T-helper 1 cell (primary cell): ENCODE measurements at regions not wholly inside any gene's neighbourhood (a gene's known extent, or its start where the extent isn't known, plus 50 kb on each side); places are given as distances from the start of the nearest gene placed in this dataset.

Experiments
- DNase-seq, 5 donors: peaks; one replicate each; pipeline ENCODE4 v3.0.0-alpha.2; 2012 to 2020

- DNase-seq: no peak
These were observed 1080.1 kb upstream of the EEF2KMT start for GRCh38 chr16:6177616-6178180.

- no peak for DNase-seq
These were observed 1072.4 kb upstream of the EEF2KMT start for GRCh38 chr16:6170022-6170421.

DNA sequence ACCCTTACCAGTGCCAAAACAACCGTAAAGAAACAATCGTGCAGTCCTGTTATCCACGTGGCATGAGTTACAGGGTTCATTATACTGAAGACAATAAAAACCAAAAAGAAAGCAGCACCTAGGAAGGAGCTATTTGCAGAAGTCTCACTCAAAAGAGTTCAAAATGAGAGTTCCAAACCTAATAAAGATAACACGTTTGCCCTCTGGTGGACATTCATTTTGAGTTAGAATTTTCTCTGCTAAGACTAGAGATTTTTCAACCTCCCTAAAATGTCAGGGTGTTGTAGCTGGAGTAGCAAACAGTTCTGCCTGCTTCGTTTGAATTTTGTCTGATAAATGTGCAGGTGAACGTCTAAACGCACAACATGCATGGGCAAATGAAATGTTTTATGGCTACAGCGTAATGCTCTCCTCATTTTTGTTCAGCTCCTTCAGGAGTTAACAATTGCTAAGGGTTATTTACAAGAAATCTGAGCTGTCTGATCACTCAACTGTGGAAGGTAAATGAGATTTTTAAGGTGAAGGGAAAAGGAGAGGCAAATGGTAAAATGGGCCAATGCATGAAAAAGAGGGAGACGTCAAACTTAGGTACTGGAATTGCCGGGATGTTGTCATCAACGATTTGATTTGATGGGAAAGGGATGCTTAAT, 1067.9 kb upstream of the EEF2KMT start:
- DNase-seq: no peak

DNA sequence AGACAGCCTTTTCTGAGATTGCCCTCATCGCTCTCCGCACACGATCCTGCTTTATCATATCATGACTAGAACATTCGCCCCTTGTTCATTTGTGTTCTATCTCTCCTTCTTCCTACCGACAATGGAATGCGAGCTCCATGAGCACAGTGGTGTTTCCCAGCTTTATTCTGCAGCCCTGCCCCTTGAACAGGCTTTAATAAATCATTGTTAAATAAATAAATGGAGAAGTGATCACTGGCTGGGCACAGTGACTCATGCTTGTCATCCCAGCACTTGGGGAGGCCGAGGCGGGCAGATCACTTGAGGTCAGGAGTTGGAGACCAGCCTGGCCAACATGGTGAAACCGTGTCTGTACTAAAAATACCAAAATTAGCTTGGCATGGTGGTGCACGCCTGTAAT, 1063.3 kb upstream of the EEF2KMT start:
- no peak for DNase-seq

DNA sequence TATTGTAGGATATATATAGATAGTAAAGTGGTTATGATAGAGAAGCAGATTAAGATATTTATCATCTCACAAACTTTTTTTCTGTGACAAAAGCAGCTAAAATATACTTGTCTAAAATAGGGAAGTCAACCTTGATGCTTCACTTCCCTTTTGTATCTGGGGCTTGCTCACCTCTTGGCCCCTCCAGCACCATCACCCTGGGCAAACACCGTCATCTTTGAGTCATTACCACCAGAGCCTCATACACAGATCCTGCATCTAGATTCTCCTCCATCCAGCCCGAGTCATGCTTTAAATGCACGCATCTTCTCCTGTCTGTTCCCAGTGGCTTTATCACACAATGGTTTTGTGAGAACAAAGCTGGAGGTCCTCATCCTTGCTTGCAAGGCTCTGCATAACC, 1062.7 kb upstream of the EEF2KMT start:
- DNase-seq: no peak

- no peak for DNase-seq
These were observed 1060.2 kb upstream of the EEF2KMT start for GRCh38 chr16:6157806-6158205.

DNA sequence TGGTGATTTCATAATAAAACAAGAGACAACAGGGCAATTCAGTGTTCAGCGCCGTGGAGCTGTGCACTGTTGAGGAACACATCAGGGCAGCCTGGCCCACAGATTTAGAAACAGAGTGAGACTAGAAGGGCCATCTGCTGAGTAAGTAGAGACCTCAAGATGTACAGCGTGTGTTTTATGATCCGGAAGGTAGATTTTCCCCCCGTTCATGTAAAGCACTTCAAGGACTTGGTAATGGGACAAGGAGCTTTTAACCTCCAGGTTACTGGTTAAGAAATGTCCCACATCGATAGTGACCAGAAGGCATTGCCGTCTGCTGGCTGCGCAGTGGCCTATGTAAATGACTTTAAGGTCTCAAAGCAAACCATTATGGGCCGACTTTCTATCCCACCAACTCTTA, 1057.7 kb upstream of the EEF2KMT start:
- no peak for DNase-seq

GRCh38 chr16:6153901-6154300, 1056.3 kb upstream of the EEF2KMT start:
- DNase-seq: no peak

- DNase-seq: no peak
These were observed 1051.4 kb upstream of the EEF2KMT start for GRCh38 chr16:6149031-6149430.

GRCh38 chr16:6148361-6148760, 1050.8 kb upstream of the EEF2KMT start:
- DNase-seq: no peak

GRCh38 chr16:6146874-6147425, 1049.4 kb upstream of the EEF2KMT start:
- DNase-seq: no peak

GRCh38 chr16:6146356-6146755, 1048.8 kb upstream of the EEF2KMT start:
- DNase-seq: no peak

DNA sequence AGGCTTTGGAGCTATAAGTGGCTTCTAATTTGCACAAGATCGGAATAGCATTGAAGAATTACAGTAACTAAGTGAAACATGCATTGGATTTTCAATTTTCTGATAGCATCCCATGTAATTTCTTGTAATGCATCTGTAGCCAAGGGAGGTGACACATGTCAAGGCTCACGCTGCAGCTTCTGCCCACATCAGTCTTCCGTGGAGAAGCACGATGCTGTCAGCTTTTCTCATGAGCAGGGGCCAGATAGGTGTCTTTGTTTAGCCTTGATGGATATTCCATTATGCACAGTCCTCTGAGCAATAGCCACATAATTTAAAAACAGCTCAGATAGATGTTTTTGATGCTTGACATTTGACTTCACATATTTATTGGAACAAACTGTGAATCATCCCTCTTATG, 1046.9 kb upstream of the EEF2KMT start:
- DNase-seq: no peak

DNA sequence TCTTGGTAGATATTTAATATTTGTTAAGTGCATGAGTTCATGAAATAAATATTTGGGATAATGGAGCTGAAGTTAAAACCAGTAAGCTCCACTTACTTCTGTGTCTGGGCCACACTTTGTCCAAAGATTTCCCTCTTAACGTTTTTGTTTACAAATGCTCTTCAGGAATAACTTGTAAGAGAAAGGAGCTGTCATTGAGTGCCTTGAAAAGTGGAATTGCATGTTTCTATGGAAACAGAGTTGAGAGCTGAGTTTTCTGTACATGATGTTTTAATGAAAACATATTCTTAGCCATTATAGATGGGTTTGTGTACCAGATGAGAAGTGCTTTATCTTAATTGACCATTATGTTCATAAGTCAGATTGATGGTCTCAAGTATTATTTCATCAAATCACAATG, 1045.4 kb upstream of the EEF2KMT start:
- DNase-seq: no peak

DNA sequence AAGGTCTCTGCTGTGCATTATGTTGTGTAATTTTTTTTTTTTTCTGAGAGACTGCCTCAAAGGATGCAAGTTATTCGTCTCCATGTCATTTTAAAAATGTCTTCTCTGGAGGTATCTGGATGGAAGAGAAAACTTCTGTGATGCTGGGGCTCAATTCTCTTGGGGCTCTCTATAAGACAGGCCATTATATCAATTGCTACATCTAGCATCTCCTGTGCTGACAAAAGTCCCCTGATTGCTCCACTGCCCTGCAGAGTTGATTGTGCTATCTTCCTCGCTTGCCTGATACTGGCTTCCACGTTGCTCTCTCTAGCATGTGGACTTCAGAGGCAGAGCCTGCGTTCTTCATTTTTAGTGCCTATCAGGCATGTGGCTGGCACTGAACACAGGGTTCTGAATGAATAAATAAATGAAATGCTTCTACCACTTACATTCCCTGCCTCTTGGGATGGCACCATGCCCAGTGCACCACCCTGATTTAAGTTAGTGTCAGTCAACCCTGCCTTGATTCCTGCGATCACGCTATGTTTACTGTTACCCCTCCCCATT, 1035.5 kb upstream of the EEF2KMT start:
- no peak for DNase-seq

GRCh38 chr16:6132121-6132520, 1034.5 kb upstream of the EEF2KMT start:
- DNase-seq: no peak

DNA sequence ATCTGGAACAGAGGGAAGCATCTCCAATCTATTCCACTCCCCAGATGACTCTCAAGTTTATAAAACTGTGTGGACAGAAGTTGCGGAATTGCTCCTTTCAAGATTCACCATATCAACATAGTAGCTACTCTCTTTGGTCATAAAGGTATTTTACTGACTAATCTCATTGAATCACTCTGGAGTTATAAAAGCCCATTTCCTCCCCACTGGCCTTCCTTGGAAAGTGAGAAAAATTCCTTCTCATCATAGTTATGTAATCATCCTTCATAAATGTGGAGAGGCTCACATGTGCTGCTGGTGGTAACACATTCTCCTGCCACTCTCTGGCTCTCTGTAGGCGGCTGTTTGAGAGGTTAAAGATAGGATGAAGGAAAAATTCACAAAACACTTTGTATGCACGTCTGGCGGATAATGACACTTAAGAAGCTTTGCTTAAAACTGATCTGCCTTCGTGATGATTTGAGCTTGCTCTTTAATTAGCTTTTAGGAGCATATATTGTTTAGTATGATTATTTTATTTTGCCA, 1034.0 kb upstream of the EEF2KMT start:
- no peak for DNase-seq

GRCh38 chr16:6125483-6126259, 1028.1 kb upstream of the EEF2KMT start:
- DNase-seq: no peak

DNA sequence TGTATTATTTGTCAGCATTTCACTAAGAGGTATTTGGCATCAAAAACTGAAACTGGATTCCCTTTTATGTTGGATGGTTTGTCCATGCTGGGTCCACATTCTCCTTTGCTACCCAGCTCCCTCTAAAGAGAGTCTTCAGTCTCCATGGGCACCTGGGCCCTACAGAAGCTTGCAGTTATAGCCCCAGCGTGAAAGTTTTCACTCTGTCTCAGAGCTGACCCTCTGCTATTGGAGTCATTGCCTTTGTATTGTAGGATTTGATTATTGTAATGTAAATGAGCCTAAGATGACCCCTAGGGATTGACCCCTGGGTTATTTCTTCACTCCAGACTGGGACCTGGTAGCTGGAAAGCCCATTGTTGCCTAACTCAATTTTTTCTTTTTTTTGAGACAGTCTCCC, 1026.5 kb upstream of the EEF2KMT start:
- DNase-seq: no peak

DNA sequence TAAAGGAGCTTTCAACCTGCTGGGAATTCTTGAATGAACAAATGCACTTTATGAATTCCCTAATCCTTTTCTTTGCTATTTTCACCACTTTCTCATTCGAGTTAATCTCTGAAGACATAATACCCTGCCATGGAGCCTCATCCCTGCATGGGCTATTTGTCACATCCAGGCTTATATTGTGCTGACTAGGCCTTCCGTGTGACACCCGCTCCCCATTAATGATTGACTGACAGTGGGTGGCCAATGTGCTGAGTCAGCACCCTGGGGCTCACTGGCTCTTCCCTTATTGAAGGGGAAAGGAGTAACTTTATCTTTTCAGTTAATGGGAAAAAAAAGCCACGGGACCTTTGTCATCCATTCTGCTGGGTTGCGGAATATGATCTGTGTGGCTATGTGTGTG, 1024.8 kb upstream of the EEF2KMT start:
- no peak for DNase-seq

DNA sequence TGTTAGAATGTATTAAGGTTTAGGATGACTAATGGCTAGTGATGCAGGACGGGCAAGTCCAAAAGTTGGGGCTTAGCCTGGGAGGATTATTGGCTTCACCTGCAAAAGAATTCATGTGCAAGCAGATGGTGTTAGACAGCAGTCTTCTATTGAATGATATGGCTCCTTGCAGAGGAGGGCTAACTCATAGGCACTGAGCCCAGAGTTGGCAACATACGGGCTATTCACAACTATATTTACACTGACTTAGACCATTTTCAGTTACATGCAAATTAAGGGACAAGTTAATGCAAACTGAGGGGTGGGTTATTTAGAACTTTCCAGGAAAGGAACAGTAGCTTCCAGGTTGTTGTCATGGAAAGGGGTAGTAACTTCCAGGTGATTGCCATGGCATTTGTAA, 1017.1 kb upstream of the EEF2KMT start:
- no peak for DNase-seq

GRCh38 chr16:6113749-6114148, 1016.2 kb upstream of the EEF2KMT start:
- DNase-seq: no peak

DNA sequence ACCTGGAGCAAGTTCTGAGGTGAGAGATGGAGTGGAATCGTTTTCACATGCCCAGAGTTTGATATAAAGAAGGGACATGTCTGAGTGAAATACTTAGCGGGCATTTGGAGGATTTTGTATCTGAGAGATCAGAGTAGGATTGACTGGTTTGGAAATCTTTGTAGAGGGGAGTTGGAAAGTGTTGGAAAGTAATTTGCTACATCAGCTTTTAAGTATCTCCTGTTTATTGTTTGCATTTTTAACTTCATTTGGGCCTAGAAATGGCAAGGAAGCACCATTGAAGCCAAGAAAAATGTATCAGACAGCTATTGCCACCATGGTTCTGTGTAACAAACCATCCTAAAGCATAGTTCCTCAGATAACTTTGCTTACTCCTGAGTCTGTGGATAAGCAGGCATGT, 1015.1 kb upstream of the EEF2KMT start:
- no peak for DNase-seq
